Activated CD8-positive, alpha-beta T cell treated with anti-CD3 and anti-CD28 coated beads, Interleukin-2, amount 10 ng/mL, durations not matched to agents 7 days and 5 days (primary cell): ENCODE measurements at regions not wholly inside any gene's neighbourhood (a gene's known extent, or its start where the extent isn't known, plus 50 kb on each side); places are given as distances from the start of the nearest gene placed in this dataset.
A peak's percentile ranks its signal among the peaks of the same experiment; 100 is the strongest.
"Not testable (repeated sequence)": the region's sequence is repeated elsewhere in the genome, so short reads cannot be mapped to it uniquely, and the experiment has no call there.

ENCODE experiments used
- ATAC-seq: fragments of 150-1000 bp; cut with Tn5 transposase; one replicate; pipeline ENCODE4 v1.10.0; 2021; ENCODE audit warnings: moderate library complexity
- CTCF ChIA-PET: fragments of 350-600 bp; sonication (Branson Sonifier 250); formaldehyde crosslinking; loops from one replicate; lab custom pipeline; 2021; ENCODE audit warnings: antibody characterized with exemption; lab: Charles Lee
- POLR2A ChIA-PET: fragments of 350-600 bp; sonication (Branson Sonifier 250); formaldehyde crosslinking; loops from one replicate; lab custom pipeline; 2021; ENCODE audit warnings: antibody characterized with exemption; lab: Charles Lee
- DNase-seq: peaks from one replicate; pipeline ENCODE4 v3.0.0-alpha.2; 2020
- H3K27ac Mint-ChIP-seq: one replicate; pipeline ENCODE4 v1.8.0; 2021; ENCODE audit warnings: mild to moderate bottlenecking, mixed read lengths
- H3K27me3 Mint-ChIP-seq: one replicate; pipeline ENCODE4 v1.8.0; 2021; ENCODE audit warnings: low read depth, mixed read lengths
- H3K36me3 Mint-ChIP-seq: one replicate; pipeline ENCODE4 v1.8.0; 2021; ENCODE audit warnings: low read depth, mixed read lengths
- H3K4me1 Mint-ChIP-seq: one replicate; pipeline ENCODE4 v1.8.0; 2021; ENCODE audit warnings: low read depth, mixed read lengths
- H3K4me3 Mint-ChIP-seq: one replicate; pipeline ENCODE4 v1.8.0; 2021; ENCODE audit warnings: mild to moderate bottlenecking, mixed read lengths
- H3K9me3 Mint-ChIP-seq: one replicate; pipeline ENCODE4 v1.8.0; 2022; ENCODE audit warnings: mixed read lengths; ENCODE audit not compliant: insufficient read depth

DNA sequence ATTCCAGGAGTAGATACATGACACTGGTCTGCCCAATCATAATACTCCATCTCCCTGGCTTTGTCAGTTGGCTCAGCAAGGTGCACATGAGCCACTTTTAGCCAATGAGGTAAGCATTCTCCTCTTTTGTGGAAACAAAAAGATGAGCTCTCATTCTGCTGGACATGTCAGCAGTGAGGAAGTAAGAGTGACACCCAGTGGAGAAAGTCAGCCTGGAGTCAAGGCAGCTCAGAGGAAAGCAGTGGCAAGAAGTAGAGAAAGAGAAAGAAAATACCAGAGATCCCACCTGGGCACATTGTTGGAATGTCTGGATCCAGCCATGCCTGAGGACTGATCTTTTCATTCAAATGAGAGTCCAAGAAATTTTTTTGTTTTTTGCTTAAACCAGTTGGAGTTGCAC is 496.9 kb upstream of the C16orf82 start:
- CTCF ChIA-PET = interaction anchor here (0.6 to 1.7 kb wide), 12 partner anchors 10 to 1292 kb away, joined by 3 to 25 read pairs (median 5); no protein-coding TSS in a partner anchor
- Mint-ChIP-seq H3K4me3 (no peak overlapping the region), H3K27me3 (peaks cover 27% of the 10 kb centered on the region), H3K9me3 (no peaks in the 10 kb centered on the region), H3K36me3 (no peaks in the 10 kb centered on the region), H3K4me1 (peaks cover 9% of the 10 kb centered on the region), H3K27ac (no peak overlapping the region)
- ATAC-seq (peak; percentile 60), DNase-seq (peak; percentile 35)
- POLR2A ChIA-PET = no interaction called here

- ATAC-seq = no peak
- no peak for DNase-seq
- no peaks in the 10 kb centered on the region for H3K4me1 Mint-ChIP-seq
- ChIA-PET CTCF (no interaction called here), POLR2A (no interaction called here)
- H3K9me3 Mint-ChIP-seq = no peaks in the 10 kb centered on the region
- H3K36me3 Mint-ChIP-seq = peaks cover 3% of the 10 kb centered on the region
- no peak overlapping the region for H3K27ac Mint-ChIP-seq
- H3K27me3 Mint-ChIP-seq = peaks cover 20% of the 10 kb centered on the region
- H3K4me3 Mint-ChIP-seq = no peak overlapping the region
These were observed 488.0 kb upstream of the C16orf82 start for GRCh38 chr16:26578748-26579147.

GRCh38 chr16:26583803-26584202 is 482.9 kb upstream of the C16orf82 start:
- Mint-ChIP-seq H3K9me3 (peaks cover 10% of the 10 kb centered on the region), H3K4me3 (no peak overlapping the region), H3K27me3 (peaks cover 37% of the 10 kb centered on the region), H3K27ac (no peak overlapping the region), H3K36me3 (peaks cover 10% of the 10 kb centered on the region), H3K4me1 (no peaks in the 10 kb centered on the region)
- ChIA-PET CTCF (interaction anchor here (1.7 kb wide), 1 partner anchor 10 kb away, joined by 4 read pairs; no protein-coding TSS in a partner anchor), POLR2A (no interaction called here)
- no peak for DNase-seq
- ATAC-seq = no peak

GRCh38 chr16:26593700-26594099 is 473.0 kb upstream of the C16orf82 start:
- POLR2A ChIA-PET = interaction anchor here (1.2 kb wide), 2 partner anchors 12 to 73 kb away, joined by 3 read pairs; no protein-coding TSS in a partner anchor
- Mint-ChIP-seq H3K4me3 (no peak overlapping the region), H3K36me3 (peaks cover 16% of the 10 kb centered on the region), H3K9me3 (no peaks in the 10 kb centered on the region), H3K4me1 (peaks cover 59% of the 10 kb centered on the region), H3K27ac (no peak overlapping the region), H3K27me3 (peaks cover 15% of the 10 kb centered on the region)
- CTCF ChIA-PET = interaction anchor here (1.1 to 2.9 kb wide), 6 partner anchors 9 to 52 kb away, joined by 3 to 16 read pairs (median 6); no protein-coding TSS in a partner anchor
- no peak for ATAC-seq
- no peak for DNase-seq

GRCh38 chr16:26594666-26595065 is 472.1 kb upstream of the C16orf82 start:
- Mint-ChIP-seq H3K27ac (peak overlapping the region; percentile 56), H3K36me3 (peaks cover 25% of the 10 kb centered on the region), H3K4me1 (peaks cover 68% of the 10 kb centered on the region), H3K4me3 (no peak overlapping the region), H3K9me3 (no peaks in the 10 kb centered on the region), H3K27me3 (peaks cover 12% of the 10 kb centered on the region)
- no peak for ATAC-seq
- no peak for DNase-seq
- ChIA-PET CTCF (interaction anchor here (0.8 to 2.9 kb wide), 4 partner anchors 11 to 51 kb away, joined by 3 to 16 read pairs (median 9); no protein-coding TSS in a partner anchor), POLR2A (interaction anchor here (1.2 kb wide), 1 partner anchor 72 kb away, joined by 3 read pairs; no protein-coding TSS in a partner anchor)

GRCh38 chr16:26595199-26595598 is 471.5 kb upstream of the C16orf82 start:
- ATAC-seq (no peak), DNase-seq (no peak)
- H3K9me3 Mint-ChIP-seq = no peaks in the 10 kb centered on the region
- ChIA-PET POLR2A (no interaction called here), CTCF (interaction anchor here (0.8 to 2.9 kb wide), 3 partner anchors 11 to 50 kb away, joined by 3 to 16 read pairs (median 15); no protein-coding TSS in a partner anchor)
- peaks cover 72% of the 10 kb centered on the region for H3K4me1 Mint-ChIP-seq
- peak overlapping the region; percentile 57 for H3K27ac Mint-ChIP-seq
- no peak overlapping the region for H3K4me3 Mint-ChIP-seq
- H3K27me3 Mint-ChIP-seq = peaks cover 11% of the 10 kb centered on the region
- peaks cover 28% of the 10 kb centered on the region for H3K36me3 Mint-ChIP-seq

- peaks cover 74% of the 10 kb centered on the region for H3K4me1 Mint-ChIP-seq
- CTCF ChIA-PET = interaction anchor here (2.5 kb wide), 1 partner anchor 49 kb away, joined by 16 read pairs; no protein-coding TSS in a partner anchor
- POLR2A ChIA-PET = not testable (repeated sequence)
These were observed 470.7 kb upstream of the C16orf82 start for GRCh38 chr16:26596033-26596432.

DNA sequence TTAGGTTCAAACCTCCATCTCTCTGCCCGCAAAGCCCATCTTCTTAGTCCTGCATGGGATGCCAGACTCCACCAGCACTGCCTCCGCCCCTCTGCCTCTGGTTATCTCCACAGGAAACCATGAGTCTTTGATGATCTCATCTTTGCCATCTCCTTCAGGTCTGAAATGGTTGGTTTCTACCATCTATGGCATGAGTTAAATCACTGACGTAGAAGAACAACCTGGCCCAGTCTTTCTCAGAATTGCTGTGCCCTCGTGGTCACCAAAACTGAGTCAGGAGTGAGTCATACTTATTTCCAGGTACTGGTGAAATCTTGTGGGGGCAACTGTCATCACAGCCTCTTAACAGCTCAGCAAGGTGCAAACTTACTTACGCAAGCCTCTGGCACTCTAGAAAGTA is 468.7 kb upstream of the C16orf82 start:
- Mint-ChIP-seq H3K4me3 (peak overlapping the region; percentile 16), H3K36me3 (peaks cover 26% of the 10 kb centered on the region), H3K27ac (peak overlapping the region; percentile 90), H3K27me3 (no peaks in the 10 kb centered on the region), H3K4me1 (peaks cover 94% of the 10 kb centered on the region), H3K9me3 (no peaks in the 10 kb centered on the region)
- POLR2A ChIA-PET = interaction anchor here (1.0 to 1.3 kb wide), 4 partner anchors 17 to 806 kb away, joined by 3 to 6 read pairs (median 5); no protein-coding TSS in a partner anchor
- CTCF ChIA-PET = interaction anchor here (1.3 to 2.3 kb wide), 3 partner anchors 28 to 50 kb away, joined by 3 to 10 read pairs (median 6); no protein-coding TSS in a partner anchor
- ATAC-seq (peak; percentile 92), DNase-seq (peak; percentile 92)

More at GRCh38 chr16:26596033-26596432, 470.7 kb upstream of the C16orf82 start:
- H3K4me3 Mint-ChIP-seq, DNase-seq, H3K27me3 Mint-ChIP-seq, H3K9me3 Mint-ChIP-seq, ATAC-seq: not testable (repeated sequence)
- peak overlapping the region; percentile 57 for H3K27ac Mint-ChIP-seq
- H3K36me3 Mint-ChIP-seq = peaks cover 28% of the 10 kb centered on the region

DNA sequence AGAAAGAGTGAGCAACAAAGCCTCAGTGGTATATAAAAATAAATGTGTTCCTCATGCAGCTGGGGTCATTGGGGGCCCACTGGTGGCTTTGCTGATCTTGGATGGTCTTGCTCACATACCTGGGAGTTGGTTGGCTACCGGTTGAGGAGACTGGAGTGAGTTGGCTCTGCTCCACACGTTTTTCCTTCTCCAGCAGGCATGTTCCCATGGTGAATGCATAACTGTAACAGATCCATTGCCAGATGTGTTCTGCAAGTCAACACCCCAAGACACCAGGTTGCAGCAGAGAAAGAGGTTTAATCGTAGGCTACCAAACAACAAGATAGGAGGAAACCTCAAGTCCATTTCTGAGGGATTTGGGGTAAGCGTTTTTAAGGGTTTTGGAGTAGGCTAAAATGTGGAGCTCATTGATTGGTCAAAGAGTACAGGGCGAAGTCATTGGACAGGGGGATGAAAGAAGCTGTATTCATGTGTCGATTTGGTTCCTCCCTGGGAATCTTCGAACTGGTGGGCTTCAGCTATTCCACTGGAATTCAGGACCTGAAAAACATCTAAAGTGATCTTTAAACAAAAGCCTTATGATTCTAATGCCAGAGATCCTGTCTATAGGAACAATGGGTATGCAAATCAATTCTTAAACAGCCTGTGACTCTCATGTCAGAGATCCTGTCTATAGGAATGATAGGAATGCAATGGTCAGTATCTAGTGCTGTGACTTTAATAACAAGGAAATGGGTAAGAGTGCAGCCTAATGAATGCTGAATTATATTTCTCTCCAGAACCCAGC is 467.5 kb upstream of the C16orf82 start:
- H3K9me3 Mint-ChIP-seq = no peaks in the 10 kb centered on the region
- peaks cover 89% of the 10 kb centered on the region for H3K4me1 Mint-ChIP-seq
- H3K27ac Mint-ChIP-seq = peak overlapping the region; percentile 90
- CTCF ChIA-PET = interaction anchor here (1.3 to 2.3 kb wide), 3 partner anchors 29 to 49 kb away, joined by 3 to 10 read pairs (median 6); no protein-coding TSS in a partner anchor
- ATAC-seq (no peak), DNase-seq (no peak)
- peaks cover 26% of the 10 kb centered on the region for H3K36me3 Mint-ChIP-seq
- H3K27me3 Mint-ChIP-seq = no peaks in the 10 kb centered on the region
- peak overlapping the region; percentile 16 for H3K4me3 Mint-ChIP-seq
- POLR2A ChIA-PET = interaction anchor here (1.1 to 1.3 kb wide), 3 partner anchors 16 to 66 kb away, joined by 5 to 6 read pairs (median 5); no protein-coding TSS in a partner anchor

- no peak overlapping the region for H3K4me3 Mint-ChIP-seq
- CTCF ChIA-PET = interaction anchor here (1.5 to 2.3 kb wide), 3 partner anchors 21 to 46 kb away, joined by 5 to 10 read pairs (median 6); no protein-coding TSS in a partner anchor
- peaks cover 30% of the 10 kb centered on the region for H3K36me3 Mint-ChIP-seq
- ATAC-seq (no peak), DNase-seq (peak; percentile 33)
- no peaks in the 10 kb centered on the region for H3K9me3 Mint-ChIP-seq
- no peaks in the 10 kb centered on the region for H3K27me3 Mint-ChIP-seq
- POLR2A ChIA-PET = no interaction called here
- peak overlapping the region; percentile 90 for H3K27ac Mint-ChIP-seq
- H3K4me1 Mint-ChIP-seq = peaks cover 89% of the 10 kb centered on the region
These were observed 467.0 kb upstream of the C16orf82 start for GRCh38 chr16:26599785-26600104.

DNA sequence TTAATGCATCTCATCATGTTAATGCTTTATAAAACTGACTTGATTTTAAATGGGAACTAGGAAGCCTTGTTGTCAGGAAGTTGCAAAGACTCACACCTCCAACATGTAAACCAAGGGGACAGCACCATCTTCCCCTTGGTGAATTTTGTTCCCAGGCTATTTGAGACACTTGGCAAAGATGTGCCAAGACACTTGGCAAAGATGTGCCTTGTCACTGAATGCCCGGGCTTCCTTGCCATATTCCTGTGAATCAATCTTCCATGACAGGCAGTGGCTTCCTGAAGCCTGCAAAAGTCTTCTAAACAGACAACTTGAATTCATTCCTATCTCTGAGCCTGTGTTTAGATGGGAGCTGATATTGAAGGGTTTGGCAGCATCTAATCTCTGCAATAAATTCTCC is 465.4 kb upstream of the C16orf82 start:
- Mint-ChIP-seq H3K36me3 (peaks cover 23% of the 10 kb centered on the region), H3K9me3 (no peaks in the 10 kb centered on the region), H3K4me1 (peaks cover 87% of the 10 kb centered on the region), H3K27me3 (no peaks in the 10 kb centered on the region), H3K4me3 (no peak overlapping the region), H3K27ac (peak overlapping the region; percentile 72)
- ATAC-seq (no peak), DNase-seq (no peak)
- ChIA-PET POLR2A (interaction anchor here (1.1 kb wide), 1 partner anchor 14 kb away, joined by 3 read pairs; no protein-coding TSS in a partner anchor), CTCF (interaction anchor here (1.3 to 2.2 kb wide), 3 partner anchors 19 to 44 kb away, joined by 5 to 12 read pairs (median 5); no protein-coding TSS in a partner anchor)
